GM12865 (cell line): ENCODE measurements at regions not wholly inside any gene's neighbourhood (a gene's known extent, or its start where the extent isn't known, plus 50 kb on each side); places are given as distances from the start of the nearest gene placed in this dataset.

ENCODE experiments used
- DNase-seq: peaks from one replicate; pipeline ENCODE4 v3.0.0; 2010; ENCODE audit warnings: low read depth
- H3K4me3 ChIP-seq: 2 replicates; pipeline ENCODE4 v1.5.1; 2011; ENCODE audit warnings: mild to moderate bottlenecking, low read depth, low read length, control low read depth
- CTCF ChIP-seq: IDR thresholded peaks from 2 replicates; pipeline ENCODE4 v1.5.1; 2011; ENCODE audit warnings: low read length, control low read depth, low read depth, inconsistent platforms; ENCODE audit not compliant: insufficient read depth; ENCODE audit errors: missing control alignments

GRCh38 chr3:25073423-25073822 lies 354.6 kb upstream of the RARB start:
- no peak for TF ChIP-seq CTCF
- H3K4me3 ChIP-seq: no peak overlapping the region
- DNase-seq: no peak

- TF ChIP-seq CTCF: no peak
- no peak overlapping the region for H3K4me3 ChIP-seq
- DNase-seq: no peak
These were observed 353.9 kb upstream of the RARB start for GRCh38 chr3:25074149-25074548.

GRCh38 chr3:25080461-25080860 lies 347.6 kb upstream of the RARB start:
- H3K4me3 ChIP-seq: no peak overlapping the region
- no peak for DNase-seq
- TF ChIP-seq CTCF: no peak

GRCh38 chr3:25084016-25084415 lies 344.0 kb upstream of the RARB start:
- no peak for TF ChIP-seq CTCF
- no peak for DNase-seq
- no peak overlapping the region for H3K4me3 ChIP-seq

- DNase-seq: no peak
- H3K4me3 ChIP-seq: no peak overlapping the region
- TF ChIP-seq CTCF: no peak
These were observed 341.3 kb upstream of the RARB start for GRCh38 chr3:25086721-25087120.

- DNase-seq: no peak
- no peak for TF ChIP-seq CTCF
- H3K4me3 ChIP-seq: no peak overlapping the region
These were observed 339.8 kb upstream of the RARB start for GRCh38 chr3:25088284-25088683.

GRCh38 chr3:25090698-25091453 lies 337.2 kb upstream of the RARB start:
- TF ChIP-seq CTCF: no peak
- H3K4me3 ChIP-seq: no peak overlapping the region
- no peak for DNase-seq
